ENCODE measurements at regions not wholly inside any gene's neighbourhood (a gene's known extent, or its start where the extent isn't known, plus 50 kb on each side); places are given as distances from the start of the nearest gene placed in this dataset.
A peak's percentile ranks its signal among the peaks of the same experiment; 100 is the strongest.

- no peak overlapping the region for H3K4me3 ChIP-seq (ENCODE audit: low read depth, low read length, poor library complexity, severe bottlenecking)
- H3K9ac ChIP-seq (ENCODE audit: low read length) = no peak overlapping the region
- TF ChIP-seq EZH2 (IDR thresholded peaks at IDR 0.05; ENCODE audit: borderline replicate concordance, low read length) (no peak), CTCF (IDR thresholded peaks at IDR 0.05; ENCODE audit: low read length) (no peak)
- H3K9me3 ChIP-seq (ENCODE audit: low read length) = peaks cover 6% of the 10 kb centered on the region
- peak overlapping the region; percentile 98 for H2AFZ ChIP-seq (ENCODE audit: low read length)
- H4K20me1 ChIP-seq (ENCODE audit: insufficient read depth, low read length) = no peaks in the 10 kb centered on the region
- no peaks in the 10 kb centered on the region for H3K27me3 ChIP-seq (ENCODE audit: insufficient read depth, low read length)
- H3K9me2 ChIP-seq (ENCODE audit: low read depth, low read length) = no peaks in the 10 kb centered on the region
- no peak overlapping the region for H3K27ac ChIP-seq (ENCODE audit: low read depth, low read length, poor library complexity, severe bottlenecking)
- no peaks in the 10 kb centered on the region for H3K36me3 ChIP-seq (ENCODE audit: insufficient read depth, low read length)
- H3K4me2 ChIP-seq (ENCODE audit: low read length) = peak overlapping the region; percentile 55
- no peaks in the 10 kb centered on the region for H3K79me2 ChIP-seq (ENCODE audit: insufficient read depth, low read length)
- H3K4me1 ChIP-seq (ENCODE audit: insufficient read depth, low read length, severe bottlenecking) = peaks cover 28% of the 10 kb centered on the region
- H3F3A ChIP-seq (ENCODE audit: insufficient read depth, low read length) = no peaks in the 10 kb centered on the region
Measured at GRCh38 chr3:29033511-29033910, 247.4 kb upstream of the RBMS3 start.

GRCh38 chr3:29050155-29050554 is 230.7 kb upstream of the RBMS3 start:
- peaks cover 6% of the 10 kb centered on the region for H3K4me1 ChIP-seq (ENCODE audit: insufficient read depth, low read length, severe bottlenecking)
- no peak overlapping the region for H3K9ac ChIP-seq (ENCODE audit: low read length)
- H3K4me2 ChIP-seq (ENCODE audit: low read length) = no peak overlapping the region
- H3F3A ChIP-seq (ENCODE audit: insufficient read depth, low read length) = no peaks in the 10 kb centered on the region
- no peak overlapping the region for H3K27ac ChIP-seq (ENCODE audit: low read depth, low read length, poor library complexity, severe bottlenecking)
- TF ChIP-seq CTCF (IDR thresholded peaks at IDR 0.05; ENCODE audit: low read length) = no peak
- no peak for TF ChIP-seq EZH2 (IDR thresholded peaks at IDR 0.05; ENCODE audit: borderline replicate concordance, low read length)
- H3K9me2 ChIP-seq (ENCODE audit: low read depth, low read length) = no peaks in the 10 kb centered on the region
- no peaks in the 10 kb centered on the region for H4K20me1 ChIP-seq (ENCODE audit: insufficient read depth, low read length)
- H3K36me3 ChIP-seq (ENCODE audit: insufficient read depth, low read length) = no peaks in the 10 kb centered on the region
- H3K79me2 ChIP-seq (ENCODE audit: insufficient read depth, low read length) = no peaks in the 10 kb centered on the region
- no peaks in the 10 kb centered on the region for H3K9me3 ChIP-seq (ENCODE audit: low read length)
- H3K4me3 ChIP-seq (ENCODE audit: low read depth, low read length, poor library complexity, severe bottlenecking) = no peak overlapping the region
- H3K27me3 ChIP-seq (ENCODE audit: insufficient read depth, low read length) = no peaks in the 10 kb centered on the region
- no peak overlapping the region for H2AFZ ChIP-seq (ENCODE audit: low read length)

GRCh38 chr3:29057326-29057725 is 223.5 kb upstream of the RBMS3 start:
- no peaks in the 10 kb centered on the region for H4K20me1 ChIP-seq (ENCODE audit: insufficient read depth, low read length)
- H3F3A ChIP-seq (ENCODE audit: insufficient read depth, low read length) = no peaks in the 10 kb centered on the region
- H3K79me2 ChIP-seq (ENCODE audit: insufficient read depth, low read length) = no peaks in the 10 kb centered on the region
- H3K9me3 ChIP-seq (ENCODE audit: low read length) = peaks cover 8% of the 10 kb centered on the region; the same call in 1 of the 2 replicates
- no peaks in the 10 kb centered on the region for H3K27me3 ChIP-seq (ENCODE audit: insufficient read depth, low read length)
- no peak overlapping the region for H3K9ac ChIP-seq (ENCODE audit: low read length)
- no peaks in the 10 kb centered on the region for H3K9me2 ChIP-seq (ENCODE audit: low read depth, low read length)
- H3K4me3 ChIP-seq (ENCODE audit: low read depth, low read length, poor library complexity, severe bottlenecking) = no peak overlapping the region
- H3K36me3 ChIP-seq (ENCODE audit: insufficient read depth, low read length) = no peaks in the 10 kb centered on the region
- no peak overlapping the region for H3K27ac ChIP-seq (ENCODE audit: low read depth, low read length, poor library complexity, severe bottlenecking)
- TF ChIP-seq CTCF (IDR thresholded peaks at IDR 0.05; ENCODE audit: low read length) (no peak), EZH2 (IDR thresholded peaks at IDR 0.05; ENCODE audit: borderline replicate concordance, low read length) (no peak)
- H3K4me2 ChIP-seq (ENCODE audit: low read length) = no peak overlapping the region
- no peaks in the 10 kb centered on the region for H3K4me1 ChIP-seq (ENCODE audit: insufficient read depth, low read length, severe bottlenecking)
- H2AFZ ChIP-seq (ENCODE audit: low read length) = no peak overlapping the region
